A673 (cell line): ENCODE measurements at regions not wholly inside any gene's neighbourhood (a gene's known extent, or its start where the extent isn't known, plus 50 kb on each side); places are given as distances from the start of the nearest gene placed in this dataset.

Source experiments
- BruUV-seq: library from RNA; stranded (reverse); fragments of 400-500 nt; replicated peaks from 2 replicates; lab custom pipeline; 2021; lab: Mats Ljungman, UMichigan
- CTCF ChIA-PET: fragments of 300-600 bp; sonication (Branson Sonifier 250); formaldehyde crosslinking; loops from one replicate; lab custom pipeline; 2022; ENCODE audit warnings: antibody characterized with exemption; lab: Charles Lee
- POLR2A ChIA-PET: fragments of 300-600 bp; sonication (Branson Sonifier 250); formaldehyde crosslinking; loops from one replicate; lab custom pipeline; 2022; ENCODE audit warnings: antibody characterized with exemption; ENCODE audit not compliant: low non-redundant PET; lab: Charles Lee
- DNase-seq: peaks from one replicate; pipeline ENCODE4 v3.0.0-alpha.2; 2015; ENCODE audit warnings: low spot score
- H3K27ac ChIP-seq: fragments of 200-600 bp; sonication (generic); 2 replicates; pipeline ENCODE4 v1.5.1; 2016; ENCODE audit warnings: mixed run types, low read depth, mild to moderate bottlenecking, mixed read lengths, antibody characterized with exemption, low read length; ENCODE audit not compliant: poor library complexity, severe bottlenecking
- H3K27me3 ChIP-seq: fragments of 200-600 bp; sonication (generic); replicated peaks from 2 replicates; pipeline ENCODE4 v1.6.1; 2017; ENCODE audit warnings: mixed run types, low read depth, mild to moderate bottlenecking, mixed read lengths, antibody characterized with exemption, low read length; ENCODE audit not compliant: insufficient read depth, poor library complexity
- H3K36me3 ChIP-seq: fragments of 200-600 bp; sonication (generic); 2 replicates; pipeline ENCODE4 v1.6.1; 2016; ENCODE audit warnings: mixed run types, mild to moderate bottlenecking, mixed read lengths, antibody characterized with exemption, low read length; ENCODE audit not compliant: insufficient read depth, poor library complexity, severe bottlenecking
- H3K4me1 ChIP-seq: fragments of 200-600 bp; sonication (generic); 2 replicates; pipeline ENCODE4 v1.6.1; 2017; ENCODE audit warnings: mixed run types, mild to moderate bottlenecking, mixed read lengths, antibody characterized with exemption, low read length; ENCODE audit not compliant: insufficient read depth, poor library complexity, severe bottlenecking
- H3K4me3 ChIP-seq: fragments of 200-600 bp; sonication (generic); 2 replicates; pipeline ENCODE4 v1.5.1; 2016; ENCODE audit warnings: low read depth, mixed run types, mild to moderate bottlenecking, mixed read lengths, low read length; ENCODE audit not compliant: poor library complexity, severe bottlenecking
- H3K9me3 ChIP-seq: fragments of 200-600 bp; sonication (generic); 2 replicates; pipeline ENCODE4 v1.6.1; 2016; ENCODE audit warnings: mixed run types, low read depth, mild to moderate bottlenecking, mixed read lengths, antibody characterized with exemption, low read length; ENCODE audit not compliant: poor library complexity, severe bottlenecking
- CTCF ChIP-seq: fragments of 300-800, 200-600 bp; sonication (generic); conservative IDR thresholded peaks from 2 replicates; pipeline ENCODE4 v1.5.1; 2017; ENCODE audit warnings: low read depth, mild to moderate bottlenecking, antibody characterized with exemption, low read length, moderate library complexity, mixed read lengths
- EZH2 ChIP-seq: fragments of 200-600 bp; sonication (generic); IDR thresholded peaks from 2 replicates; pipeline ENCODE4 v1.6.1; 2017; ENCODE audit warnings: borderline replicate concordance, low read depth, mild to moderate bottlenecking, mixed read lengths, antibody characterized with exemption, low read length; ENCODE audit not compliant: poor library complexity, severe bottlenecking
- intact Hi-C: fragments of 100-400 bp; cut with micrococcal nuclease; formaldehyde crosslinking; loops from one replicate; pipeline ENCODE4 v1.10.0; 2022; ENCODE audit not compliant: unreplicated experiment

GRCh38 chr3:24714436-24714835, 219.8 kb upstream of the THRB start:
- intact Hi-C loops, result no loop called here
- BruUV-seq, result no TSS peak
- H3K9me3 ChIP-seq, result no peaks in the 10 kb centered on the region
- H3K27me3 ChIP-seq, result no peaks in the 10 kb centered on the region
- no peak overlapping the region for H3K27ac ChIP-seq
- no peaks in the 10 kb centered on the region for H3K4me1 ChIP-seq
- TF ChIP-seq CTCF (no peak), EZH2 (no peak)
- H3K36me3 ChIP-seq, result no peaks in the 10 kb centered on the region
- ChIA-PET POLR2A (no interaction called here), CTCF (no interaction called here)
- H3K4me3 ChIP-seq, result no peak overlapping the region
- DNase-seq, result peak; percentile 2

GRCh38 chr3:24715171-24715792, 220.6 kb upstream of the THRB start:
- POLR2A ChIA-PET, result no interaction called here
- CTCF ChIA-PET, result no interaction called here
- no peak overlapping the region for H3K4me3 ChIP-seq
- H3K36me3 ChIP-seq, result no peaks in the 10 kb centered on the region
- intact Hi-C loops, result no loop called here
- no peak for DNase-seq
- H3K4me1 ChIP-seq, result no peaks in the 10 kb centered on the region
- H3K27ac ChIP-seq, result no peak overlapping the region
- TF ChIP-seq CTCF, result no peak
- no peak for TF ChIP-seq EZH2
- H3K27me3 ChIP-seq, result no peaks in the 10 kb centered on the region
- no TSS peak for BruUV-seq
- H3K9me3 ChIP-seq, result no peaks in the 10 kb centered on the region

- H3K4me3 ChIP-seq, result no peak overlapping the region
- no peaks in the 10 kb centered on the region for H3K27me3 ChIP-seq
- ChIA-PET POLR2A (no interaction called here), CTCF (no interaction called here)
- TF ChIP-seq CTCF (no peak), EZH2 (no peak)
- intact Hi-C loops, result no loop called here
- no peak for DNase-seq
- no peak overlapping the region for H3K27ac ChIP-seq
- no peaks in the 10 kb centered on the region for H3K36me3 ChIP-seq
- no peaks in the 10 kb centered on the region for H3K4me1 ChIP-seq
- no peaks in the 10 kb centered on the region for H3K9me3 ChIP-seq
- no TSS peak for BruUV-seq
These were observed 227.4 kb upstream of the THRB start for GRCh38 chr3:24722087-24722486.
